ENCODE measurements at regions not wholly inside any gene's neighbourhood (a gene's known extent, or its start where the extent isn't known, plus 50 kb on each side); places are given as distances from the start of the nearest gene placed in this dataset.

GRCh38 chr18:24972577-24972976 lies 379.4 kb downstream of the ZNF521 start:
- Histone ChIP-seq H2BK20ac (ENCODE audit: low read depth, low read length) (no peak overlapping the region), H3K23ac (ENCODE audit: low read depth, low read length) (no peak overlapping the region), H3K18ac (ENCODE audit: low read depth, low read length) (no peak overlapping the region), H2AFZ (replicated peaks; ENCODE audit: low read length, poor library complexity) (no peak overlapping the region), H2AK5ac (ENCODE audit: low read depth, low read length) (no peak overlapping the region), H3K36me3 (ENCODE audit: control insufficient read depth, insufficient read depth, low read length) (no peaks in the 10 kb centered on the region), H3K9ac (ENCODE audit: low read depth, low read length) (no peak overlapping the region), H3K4ac (ENCODE audit: low read depth, low read length) (no peak overlapping the region), H4K20me1 (ENCODE audit: insufficient read depth, low read length) (no peaks in the 10 kb centered on the region), H2BK5ac (ENCODE audit: low read depth, low read length, poor library complexity, severe bottlenecking) (no peak overlapping the region), H4K5ac (ENCODE audit: low read depth, low read length) (no peak overlapping the region), H4K91ac (ENCODE audit: insufficient read depth, low read depth, low read length) (no peak overlapping the region), H3K56ac (ENCODE audit: extremely low read depth, insufficient read depth, low read length) (no peak overlapping the region), H4K8ac (ENCODE audit: low read depth in 2 of 2, low read length in 2 of 2) (no peak overlapping the region), H2AK9ac (replicated peaks; ENCODE audit: low read depth, low read length, poor library complexity) (no peak overlapping the region), H3K4me1 (ENCODE audit: control insufficient read depth, insufficient read depth, low read length) (no peaks in the 10 kb centered on the region), H2BK120ac (ENCODE audit: low read depth, low read length) (no peak overlapping the region), H3K4me2 (ENCODE audit: low read depth, low read length) (no peak overlapping the region), H3K9me1 (ENCODE audit: insufficient read depth, low read length) (no peaks in the 10 kb centered on the region), H3K4me3 (ENCODE audit: insufficient read depth, low read depth, low read length) (no peak overlapping the region), H3K27me3 (ENCODE audit: control insufficient read depth, insufficient read depth, low read length) (peaks cover 2% of the 10 kb centered on the region; the same call in 1 of the 2 replicates), H3K14ac (replicated peaks; ENCODE audit: low read depth, low read length) (no peak overlapping the region), H3K79me1 (ENCODE audit: low read depth in 1 of 2, low read length in 2 of 2) (no peaks in the 10 kb centered on the region), H3K27ac (ENCODE audit: insufficient read depth, low read length) (no peak overlapping the region), H2BK15ac (ENCODE audit: low read depth, low read length) (no peak overlapping the region), H3K9me3 (ENCODE audit: control insufficient read depth, insufficient read depth, low read length) (no peaks in the 10 kb centered on the region)
- in situ Hi-C loops (cut with MboI; ENCODE audit: low sequenced_read_pairs) (no loop called here), dilution Hi-C loops (cut with HindIII; ENCODE audit: low sequenced_read_pairs, unreplicated experiment) (no loop called here), intact Hi-C loops (cut with micrococcal nuclease) (no loop called here)
- no TSS peak for BruUV-seq (replicated peaks)
- POLR2A ChIA-PET (ENCODE audit: unreplicated experiment), result no interaction called here
- CTCF ChIA-PET, result no interaction called here
- no CpG with 5 or more reads among the region's 4 CpGs for WGBS, 2 experiments (ENCODE audit: extremely low coverage in 2 of 2, insufficient read length in 1 of 2)
- TF ChIP-seq, protein P1, sequence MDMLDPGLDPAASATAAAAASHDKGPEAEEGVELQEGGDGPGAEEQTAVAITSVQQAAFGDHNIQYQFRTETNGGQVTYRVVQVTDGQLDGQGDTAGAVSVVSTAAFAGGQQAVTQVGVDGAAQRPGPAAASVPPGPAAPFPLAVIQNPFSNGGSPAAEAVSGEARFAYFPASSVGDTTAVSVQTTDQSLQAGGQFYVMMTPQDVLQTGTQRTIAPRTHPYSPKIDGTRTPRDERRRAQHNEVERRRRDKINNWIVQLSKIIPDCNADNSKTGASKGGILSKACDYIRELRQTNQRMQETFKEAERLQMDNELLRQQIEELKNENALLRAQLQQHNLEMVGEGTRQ (IDR thresholded peaks at IDR 0.05; ENCODE audit: low read depth, low read length), result no peak
- TF ChIP-seq CHD1 (IDR thresholded peaks at IDR 0.05; ENCODE audit: low read depth, low read length), result no peak
- TF ChIP-seq NFE2L2 (IDR thresholded peaks at IDR 0.05; ENCODE audit: low read depth, low read length), result no peak
- TF ChIP-seq MXI1 (IDR thresholded peaks at IDR 0.05; ENCODE audit: borderline replicate concordance, low read depth, low read length), result no peak
- TF ChIP-seq RAD21 (IDR thresholded peaks at IDR 0.05; ENCODE audit: low read length), result no peak
- TF ChIP-seq POLR2A (IDR thresholded peaks at IDR 0.05; ENCODE audit: low read depth, low read length), result no peak
- no peak for TF ChIP-seq CEBPB (IDR thresholded peaks at IDR 0.05; ENCODE audit: low read depth, low read length)
- TF ChIP-seq, protein P2, sequence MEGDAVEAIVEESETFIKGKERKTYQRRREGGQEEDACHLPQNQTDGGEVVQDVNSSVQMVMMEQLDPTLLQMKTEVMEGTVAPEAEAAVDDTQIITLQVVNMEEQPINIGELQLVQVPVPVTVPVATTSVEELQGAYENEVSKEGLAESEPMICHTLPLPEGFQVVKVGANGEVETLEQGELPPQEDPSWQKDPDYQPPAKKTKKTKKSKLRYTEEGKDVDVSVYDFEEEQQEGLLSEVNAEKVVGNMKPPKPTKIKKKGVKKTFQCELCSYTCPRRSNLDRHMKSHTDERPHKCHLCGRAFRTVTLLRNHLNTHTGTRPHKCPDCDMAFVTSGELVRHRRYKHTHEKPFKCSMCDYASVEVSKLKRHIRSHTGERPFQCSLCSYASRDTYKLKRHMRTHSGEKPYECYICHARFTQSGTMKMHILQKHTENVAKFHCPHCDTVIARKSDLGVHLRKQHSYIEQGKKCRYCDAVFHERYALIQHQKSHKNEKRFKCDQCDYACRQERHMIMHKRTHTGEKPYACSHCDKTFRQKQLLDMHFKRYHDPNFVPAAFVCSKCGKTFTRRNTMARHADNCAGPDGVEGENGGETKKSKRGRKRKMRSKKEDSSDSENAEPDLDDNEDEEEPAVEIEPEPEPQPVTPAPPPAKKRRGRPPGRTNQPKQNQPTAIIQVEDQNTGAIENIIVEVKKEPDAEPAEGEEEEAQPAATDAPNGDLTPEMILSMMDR (conservative IDR thresholded peaks at IDR 0.05; ENCODE audit: low read depth, low read length), result no peak
- no peak for TF ChIP-seq MAFK (IDR thresholded peaks at IDR 0.05; ENCODE audit: low read depth, low read length)
- no peak for TF ChIP-seq RFX5 (IDR thresholded peaks at IDR 0.05; ENCODE audit: low read depth, low read length)
- TF ChIP-seq BHLHE40 (IDR thresholded peaks at IDR 0.05; ENCODE audit: low read depth, low read length), result no peak
- TF ChIP-seq RCOR1 (IDR thresholded peaks at IDR 0.05; ENCODE audit: insufficient replicate concordance, low read length), result no peak
- TF ChIP-seq, protein P3, sequence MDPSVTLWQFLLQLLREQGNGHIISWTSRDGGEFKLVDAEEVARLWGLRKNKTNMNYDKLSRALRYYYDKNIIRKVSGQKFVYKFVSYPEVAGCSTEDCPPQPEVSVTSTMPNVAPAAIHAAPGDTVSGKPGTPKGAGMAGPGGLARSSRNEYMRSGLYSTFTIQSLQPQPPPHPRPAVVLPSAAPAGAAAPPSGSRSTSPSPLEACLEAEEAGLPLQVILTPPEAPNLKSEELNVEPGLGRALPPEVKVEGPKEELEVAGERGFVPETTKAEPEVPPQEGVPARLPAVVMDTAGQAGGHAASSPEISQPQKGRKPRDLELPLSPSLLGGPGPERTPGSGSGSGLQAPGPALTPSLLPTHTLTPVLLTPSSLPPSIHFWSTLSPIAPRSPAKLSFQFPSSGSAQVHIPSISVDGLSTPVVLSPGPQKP (IDR thresholded peaks at IDR 0.05; ENCODE audit: borderline replicate concordance, low read depth, low read length), result no peak
- DNase-seq (no peak), ATAC-seq (ENCODE audit: low read depth) (no peak)
